HepG2 (cell line): ENCODE measurements at regions not wholly inside any gene's neighbourhood (a gene's known extent, or its start where the extent isn't known, plus 50 kb on each side); places are given as distances from the start of the nearest gene placed in this dataset.

ENCODE experiments used
- ATAC-seq: fragments of 200-7000 bp; cut with Tn5 transposase; 3 replicates; pipeline ENCODE4 v1.9.1; 2020; ENCODE audit warnings: mild to moderate bottlenecking, moderate library complexity
- BruUV-seq: library from RNA; stranded (reverse); fragments of 400-500 nt; replicated peaks from 2 replicates; lab custom pipeline; 2021; lab: Mats Ljungman, UMichigan
- CTCF ChIA-PET: fragments of 300-600 bp; formaldehyde crosslinking; extraction: SDS; loops from one replicate; lab custom pipeline; 2021; ENCODE audit warnings: low total read pairs, inconsistent platforms, low intra/inter-chr PET ratio; lab: Yijun Ruan, JAX
- POLR2A ChIA-PET: fragments of 350-600 bp; sonication (Branson Sonifier 250); formaldehyde crosslinking; loops from one replicate; lab custom pipeline; 2020; ENCODE audit warnings: antibody characterized with exemption, inconsistent platforms; lab: Yijun Ruan, JAX
- DNase-seq: peaks from one replicate; pipeline ENCODE4 v3.0.0-alpha.2; 2015; ENCODE audit warnings: low spot score
- FAIRE-seq: peaks from 3 replicates; lab custom pipeline; 2011; peaks lifted over from hg19 to GRCh38; lab: Jason Lieb, UNC
- H2AFZ ChIP-seq: one replicate; pipeline ENCODE4 v1.6.1; 2011; ENCODE audit warnings: low read length, inconsistent platforms
- H3K27ac ChIP-seq: fragments of 300-600 bp; 3 replicates; pipeline ENCODE4 v1.8.0; 2011; ENCODE audit warnings: mixed run types, mild to moderate bottlenecking, mixed read lengths, low read length, inconsistent platforms; ENCODE audit not compliant: insufficient read depth; ENCODE audit errors: extremely low read length
- H3K27me3 ChIP-seq, 2 experiments: fragments of 200-600 bp in 1 of 2; 2 replicates in 1 of 2; 3 replicates in 1 of 2; pipeline versions ENCODE4 v1.6.0 to v1.8.0; 2011; ENCODE audit warnings: low read length in 2 of 2, mild to moderate bottlenecking in 2 of 2, moderate library complexity in 2 of 2, inconsistent platforms in 1 of 2; ENCODE audit not compliant: insufficient read depth in 2 of 2, control insufficient read depth in 1 of 2
- H3K36me3 ChIP-seq, 2 experiments: fragments of 200-600 bp in 1 of 2; replicated peaks in 1 of 2; 2 replicates in 1 of 2; 3 replicates in 1 of 2; pipeline versions ENCODE4 v1.5.1 to v1.8.0; 2011; ENCODE audit warnings: low read length in 2 of 2, inconsistent platforms in 1 of 2; ENCODE audit not compliant: insufficient read depth in 2 of 2, control insufficient read depth in 1 of 2
- H3K4me1 ChIP-seq: 2 replicates; pipeline ENCODE4 v1.5.1; 2012; ENCODE audit warnings: low read length, inconsistent platforms; ENCODE audit not compliant: insufficient read depth
- H3K4me2 ChIP-seq: 2 replicates; pipeline ENCODE4 v1.6.0; 2011; ENCODE audit warnings: low read depth, low read length, inconsistent platforms
- H3K4me3 ChIP-seq, 3 experiments: fragments of 200-600 bp in 1 of 3; sonication (generic), shearing (Covaris generic) in 1 of 3; replicated peaks in 1 of 3; 2 replicates each; pipeline ENCODE4 v1.5.1; 2011 to 2016; ENCODE audit warnings: low read length in 3 of 3, inconsistent platforms in 2 of 3, low read depth in 2 of 3, mild to moderate bottlenecking in 2 of 3, control low read depth in 1 of 3, mixed read lengths in 1 of 3; ENCODE audit not compliant: insufficient read depth in 1 of 3
- H3K79me2 ChIP-seq: one replicate; pipeline ENCODE4 v1.6.1; 2011; ENCODE audit warnings: low read length, inconsistent platforms; ENCODE audit not compliant: insufficient read depth
- H3K9ac ChIP-seq: 2 replicates; pipeline ENCODE4 v1.6.0; 2011; ENCODE audit warnings: mild to moderate bottlenecking, low read depth, low read length, inconsistent platforms; ENCODE audit not compliant: insufficient read depth
- H3K9me3 ChIP-seq: 2 replicates; pipeline ENCODE4 v1.5.1; 2012; ENCODE audit warnings: mild to moderate bottlenecking, low read length
- H4K20me1 ChIP-seq: 2 replicates; pipeline ENCODE4 v1.6.0; 2011; ENCODE audit warnings: inconsistent platforms, mild to moderate bottlenecking, low read length, moderate library complexity; ENCODE audit not compliant: insufficient read depth
- AGO1 ChIP-seq: fragments of 200-400 bp; formaldehyde crosslinking; IDR thresholded peaks from 2 replicates; pipeline ENCODE4 v1.6.1; 2017; ENCODE audit warnings: mild to moderate bottlenecking, low read depth, low read length, moderate library complexity; ENCODE audit not compliant: poor library complexity, severe bottlenecking
- CEBPB ChIP-seq: IDR thresholded peaks from 2 replicates; pipeline ENCODE4 v1.6.1; 2011; ENCODE audit warnings: low read depth, low read length, improper control_type of control experiment, borderline replicate concordance
- NFATC3 ChIP-seq: sonication (generic); formaldehyde crosslinking; IDR thresholded peaks from 2 replicates; pipeline ENCODE4 v1.5.1; 2020; ENCODE audit warnings: mild to moderate bottlenecking, missing genetic modification reagents
- ZNF20 ChIP-seq: sonication (generic); formaldehyde crosslinking; IDR thresholded peaks from 2 replicates; pipeline ENCODE4 v1.4.0; 2020; ENCODE audit warnings: mild to moderate bottlenecking, moderate library complexity, missing genetic modification reagents
- ZNF256 ChIP-seq: sonication (generic); formaldehyde crosslinking; conservative IDR thresholded peaks from 2 replicates; pipeline ENCODE4 v1.4.0; 2020; ENCODE audit warnings: missing genetic modification reagents
- ZNF367 ChIP-seq: sonication (generic); formaldehyde crosslinking; IDR thresholded peaks from 2 replicates; pipeline ENCODE4 v1.4.0; 2020; ENCODE audit warnings: missing genetic modification reagents, borderline replicate concordance
- ZNF562 ChIP-seq: sonication (generic); formaldehyde crosslinking; IDR thresholded peaks from 2 replicates; pipeline ENCODE4 v1.8.0; 2022; ENCODE audit warnings: missing genetic modification reagents, borderline replicate concordance
- ZNF616 ChIP-seq: sonication (generic); formaldehyde crosslinking; IDR thresholded peaks from 2 replicates; pipeline ENCODE4 v1.5.0; 2020; ENCODE audit warnings: low read depth, mild to moderate bottlenecking, missing genetic modification reagents
- WGBS: methylation state at CpG from one replicate; pipeline ENCODE4 v1.1.6; 2017; ENCODE audit warnings: low lambda C conversion rate; 5-methylcytosine and 5-hydroxymethylcytosine counted together
- in situ Hi-C: cut with HindIII; loops from 2 replicates; pipeline ENCODE4 v1.10.0; 2017; ENCODE audit warnings: low pct_unique_long_range_greater_than_20kb; ENCODE audit not compliant: extremely low pct_ligation_motif_present
- intact Hi-C: fragments of 100-400 bp; cut with micrococcal nuclease; formaldehyde crosslinking; loops from one replicate; pipeline ENCODE4 v1.10.0; 2022; ENCODE audit not compliant: unreplicated experiment

- no peak for TF ChIP-seq ZNF367 (CRISPR knock-in tag)
- TF ChIP-seq ZNF256 (CRISPR knock-in tag), result no peak
- no peak for TF ChIP-seq ZNF562 (CRISPR knock-in tag)
- no peak for TF ChIP-seq AGO1
These were observed 850.9 kb downstream of the FAM133A start (continued) for GRCh38 chrX:94524867-94525266.

GRCh38 chrX:94545722-94546121 is 871.7 kb downstream of the FAM133A start:
- Histone ChIP-seq H3K9me3 (no peaks in the 10 kb centered on the region), H3K79me2 (no peaks in the 10 kb centered on the region), H3K4me1 (no peaks in the 10 kb centered on the region), H3K27ac (no peak overlapping the region), H3K9ac (no peak overlapping the region), H3K36me3 (no peaks in the 10 kb centered on the region), H3K4me2 (no peak overlapping the region), H3K27me3 (no peaks in the 10 kb centered on the region), H4K20me1 (no peaks in the 10 kb centered on the region), H3K4me3 (no peak overlapping the region), H2AFZ (no peak overlapping the region)
- no peak for ATAC-seq
- DNase-seq, result no peak
- in situ Hi-C loops (no loop called here), intact Hi-C loops (no loop called here)
- no peak for FAIRE-seq
- ChIA-PET POLR2A (no interaction called here), CTCF (no interaction called here)
- 0% methylated on average over 2 of the region's 2 CpGs for WGBS
- BruUV-seq, result no TSS peak
- TF ChIP-seq ZNF616 (CRISPR knock-in tag) (no peak), CEBPB (peak; percentile 41; the same call in 1 of the 2 replicates)

GRCh38 chrX:94551831-94552230 is 877.8 kb downstream of the FAM133A start:
- POLR2A ChIA-PET, result no interaction called here
- no peaks in the 10 kb centered on the region for H3K79me2 ChIP-seq
- 0 out of 2 replicates have a peak, but pooled peaks have one; percentile 35 for TF ChIP-seq ZNF20 (CRISPR knock-in tag)
- TF ChIP-seq NFATC3 (CRISPR knock-in tag), result no peak
- TF ChIP-seq, all 625 proteins: peak for 1
- WGBS, result 0% methylated on average over 4 of the region's 4 CpGs
- ATAC-seq, result no peak
- H3K4me1 ChIP-seq, result no peaks in the 10 kb centered on the region
- H3K9me3 ChIP-seq, result no peaks in the 10 kb centered on the region
- H3K36me3 ChIP-seq, result no peaks in the 10 kb centered on the region
- intact Hi-C loops, result no loop called here
- H4K20me1 ChIP-seq, result no peaks in the 10 kb centered on the region
- no peak for DNase-seq
- H3K4me3 ChIP-seq, result no peak overlapping the region
- H3K9ac ChIP-seq, result no peak overlapping the region
- BruUV-seq, result no TSS peak
- in situ Hi-C loops, result no loop called here
- no peaks in the 10 kb centered on the region for H3K27me3 ChIP-seq
- no peak overlapping the region for H2AFZ ChIP-seq
- H3K27ac ChIP-seq, result no peak overlapping the region
- CTCF ChIA-PET, result no interaction called here
- no peak overlapping the region for H3K4me2 ChIP-seq
- no peak for FAIRE-seq
